H1 (cell line): ENCODE measurements at regions not wholly inside any gene's neighbourhood (a gene's known extent, or its start where the extent isn't known, plus 50 kb on each side); places are given as distances from the start of the nearest gene placed in this dataset.
A peak's percentile ranks its signal among the peaks of the same experiment; 100 is the strongest.

Experiments
- CTCF ChIA-PET: fragments of 300-600 bp; sonication (Branson Sonifier 250); formaldehyde crosslinking; loops from one replicate; lab custom pipeline; 2021; ENCODE audit not compliant: partially characterized antibody; lab: Charles Lee
- POLR2A ChIA-PET: fragments of 300-600 bp; sonication (Branson Sonifier 250); formaldehyde crosslinking; loops from one replicate; lab custom pipeline; 2021; ENCODE audit warnings: inconsistent platforms; ENCODE audit not compliant: partially characterized antibody; lab: Charles Lee
- DNase-seq, 2 experiments: peaks; one replicate each; pipeline versions ENCODE4 v3.0.0 to v3.0.0-alpha.2; 2010 to 2022; ENCODE audit warnings: low spot score in 2 of 2, low read depth in 1 of 2, mixed read lengths in 1 of 2
- FAIRE-seq: peaks from 2 replicates; lab custom pipeline; 2011; peaks lifted over from hg19 to GRCh38; lab: Jason Lieb, UNC
- H2AFZ ChIP-seq: 2 replicates; pipeline ENCODE4 v1.8.1; 2012; ENCODE audit warnings: low read length, inconsistent platforms
- H2AK5ac ChIP-seq: 2 replicates; pipeline ENCODE4 v1.6.1; 2013; ENCODE audit warnings: low read depth, low read length
- H2BK120ac ChIP-seq: replicated peaks from 2 replicates; pipeline ENCODE3; 2013; ENCODE audit warnings: low read depth, low read length, inconsistent platforms
- H2BK12ac ChIP-seq: 2 replicates; pipeline ENCODE4 v1.6.1; 2013; ENCODE audit warnings: low read depth, low read length
- H2BK15ac ChIP-seq: 2 replicates; pipeline ENCODE4 v1.6.1; 2013; ENCODE audit warnings: low read length
- H2BK20ac ChIP-seq: 2 replicates; pipeline ENCODE4 v1.6.1; 2013; ENCODE audit warnings: low read length
- H2BK5ac ChIP-seq: 2 replicates; pipeline ENCODE4 v1.6.1; 2013; ENCODE audit warnings: low read depth, low read length
- H3K14ac ChIP-seq: 2 replicates; pipeline ENCODE4 v1.6.1; 2013; ENCODE audit warnings: inconsistent platforms; ENCODE audit not compliant: insufficient read length
- H3K18ac ChIP-seq: 2 replicates; pipeline ENCODE4 v1.6.1; 2013; ENCODE audit warnings: low read length; ENCODE audit errors: extremely low read depth
- H3K23ac ChIP-seq: 2 replicates; pipeline ENCODE4 v1.6.1; 2013; ENCODE audit warnings: inconsistent platforms; ENCODE audit not compliant: insufficient read length
- H3K23me2 ChIP-seq: 2 replicates; pipeline ENCODE4 v1.6.1; 2013; ENCODE audit warnings: low read depth, low read length
- H3K27ac ChIP-seq: 2 replicates; pipeline ENCODE4 v1.6.1; 2011; ENCODE audit warnings: low read depth, low read length, inconsistent platforms
- H3K27me3 ChIP-seq, 4 experiments: replicated peaks in 1 of 4; 1 replicate in 1 of 4; 2 replicates in 3 of 4; pipeline versions ENCODE4 v1.6.1 to v1.8.1; 2011 to 2013; ENCODE audit warnings: low read length in 3 of 4, mild to moderate bottlenecking in 3 of 4, inconsistent platforms in 2 of 4, mixed read lengths in 2 of 4, moderate library complexity in 1 of 4; ENCODE audit not compliant: control insufficient read depth in 3 of 4, insufficient read depth in 3 of 4; ENCODE audit errors: extremely low read depth in 1 of 4
- H3K36me3 ChIP-seq, 4 experiments: 2 replicates each; pipeline versions ENCODE4 v1.6.1 to v1.8.1; 2011 to 2013; ENCODE audit warnings: mild to moderate bottlenecking in 4 of 4, low read length in 3 of 4, moderate library complexity in 2 of 4, control low read depth in 1 of 4, inconsistent platforms in 1 of 4; ENCODE audit not compliant: insufficient read depth in 4 of 4, control insufficient read depth in 2 of 4
- H3K4ac ChIP-seq: replicated peaks from 2 replicates; pipeline ENCODE3; 2013; ENCODE audit warnings: low read length, low read depth, mixed read lengths, inconsistent platforms; ENCODE audit not compliant: insufficient read length
- H3K4me1 ChIP-seq, 4 experiments: replicated peaks in 1 of 4; 1 replicate in 1 of 4; 2 replicates in 3 of 4; pipeline versions ENCODE4 v1.6.1 to v1.8.1; 2011 to 2013; ENCODE audit warnings: low read length in 3 of 4, inconsistent platforms in 2 of 4, mixed read lengths in 1 of 4; ENCODE audit not compliant: insufficient read depth in 4 of 4, control insufficient read depth in 3 of 4
- H3K4me2 ChIP-seq, 2 experiments: 2 replicates each; pipeline versions ENCODE4 v1.6.1 to v1.8.1; 2011 to 2013; ENCODE audit warnings: low read depth in 2 of 2, low read length in 2 of 2, control low read depth in 1 of 2, inconsistent platforms in 1 of 2, mild to moderate bottlenecking in 1 of 2; ENCODE audit not compliant: insufficient read depth in 1 of 2
- H3K4me3 ChIP-seq, 4 experiments: fragments of 200-600, 300-600 bp in 1 of 4; sonication (generic), shearing (Covaris generic), sonication (Bioruptor Twin) in 1 of 4; 2 replicates each; pipeline versions ENCODE4 v1.5.1 to v1.8.1; 2011 to 2016; ENCODE audit warnings: low read length in 4 of 4, low read depth in 3 of 4, control low read depth in 2 of 4, inconsistent platforms in 2 of 4, mild to moderate bottlenecking in 2 of 4, mixed read lengths in 1 of 4, moderate library complexity in 1 of 4; ENCODE audit not compliant: insufficient read depth in 2 of 4; ENCODE audit errors: extremely low read depth in 1 of 4
- H3K56ac ChIP-seq: replicated peaks from 2 replicates; pipeline ENCODE3; 2013; ENCODE audit warnings: low read depth, mild to moderate bottlenecking, mixed read lengths, low read length, inconsistent platforms; ENCODE audit not compliant: insufficient read length
- H3K79me1 ChIP-seq: 2 replicates; pipeline ENCODE4 v1.6.1; 2013; ENCODE audit warnings: low read depth, low read length, control low read depth
- H3K79me2 ChIP-seq, 2 experiments: 2 replicates each; pipeline versions ENCODE4 v1.6.1 to v1.8.1; 2012 to 2013; ENCODE audit warnings: low read length in 2 of 2, mild to moderate bottlenecking in 2 of 2, inconsistent platforms in 1 of 2; ENCODE audit not compliant: insufficient read depth in 2 of 2, control insufficient read depth in 1 of 2
- H3K9ac ChIP-seq, 4 experiments: replicated peaks in 1 of 4; 1 replicate in 1 of 4; 2 replicates in 3 of 4; pipeline versions ENCODE4 v1.6.1 to v1.8.1; 2011 to 2013; ENCODE audit warnings: low read depth in 3 of 4, low read length in 3 of 4, control low read depth in 2 of 4, mild to moderate bottlenecking in 2 of 4, moderate library complexity in 2 of 4, inconsistent platforms in 1 of 4; ENCODE audit errors: extremely low read depth in 1 of 4
- H3K9me3 ChIP-seq, 2 experiments: 2 replicates each; pipeline versions ENCODE4 v1.6.1 to v1.8.1; 2012 to 2013; ENCODE audit warnings: mild to moderate bottlenecking in 2 of 2, moderate library complexity in 2 of 2, control low read depth in 1 of 2, inconsistent platforms in 1 of 2, low read depth in 1 of 2, low read length in 1 of 2, mixed read lengths in 1 of 2; ENCODE audit not compliant: insufficient read depth in 2 of 2
- H4K20me1 ChIP-seq, 2 experiments: replicated peaks in 1 of 2; 2 replicates each; pipeline versions ENCODE3 to v1.8.1; 2011 to 2013; ENCODE audit warnings: inconsistent platforms in 2 of 2, low read length in 2 of 2, mild to moderate bottlenecking in 1 of 2; ENCODE audit not compliant: insufficient read depth in 2 of 2, control insufficient read depth in 1 of 2
- H4K5ac ChIP-seq: 2 replicates; pipeline ENCODE4 v1.6.1; 2013; ENCODE audit warnings: low read length, low read depth, mixed read lengths, inconsistent platforms; ENCODE audit not compliant: insufficient read length
- H4K8ac ChIP-seq: 2 replicates; pipeline ENCODE4 v1.8.0; 2013; ENCODE audit warnings: mild to moderate bottlenecking, moderate library complexity, low read length, inconsistent platforms; ENCODE audit not compliant: insufficient read depth; ENCODE audit errors: extremely low read depth
- H4K91ac ChIP-seq: replicated peaks from 2 replicates; pipeline ENCODE3; 2013; ENCODE audit warnings: low read length, mixed read lengths, inconsistent platforms; ENCODE audit not compliant: insufficient read length
- CREB1 ChIP-seq: IDR thresholded peaks from 2 replicates; pipeline ENCODE4 v1.6.1; 2012; ENCODE audit warnings: inconsistent platforms
- KDM1A ChIP-seq: fragments of 200-600, 300-600 bp; sonication (generic); IDR thresholded peaks from 2 replicates; pipeline ENCODE4 v1.7.1; 2016; ENCODE audit warnings: mild to moderate bottlenecking, low read length, borderline replicate concordance
- WGBS, 2 experiments: shearing (Covaris generic) in 1 of 2; methylation state at CpG; one replicate each; pipeline versions ENCODE4 v1.1.6 to v1.1.7; 2013 to 2015; ENCODE audit warnings: low lambda C conversion rate in 2 of 2, mixed read lengths in 2 of 2, inconsistent platforms in 1 of 2, low coverage in 1 of 2, missing lambda C conversion rate in 1 of 2; ENCODE audit not compliant: insufficient replicate concordance in 2 of 2, insufficient coverage in 1 of 2, insufficient read length in 1 of 2; ENCODE audit errors: extremely low coverage in 1 of 2, missing lambda C conversion rate in 1 of 2; 5-methylcytosine and 5-hydroxymethylcytosine counted together

- Histone ChIP-seq H2BK15ac (no peak overlapping the region), H2BK120ac (no peak overlapping the region), H2BK20ac (no peak overlapping the region), H3K9me3 (no peaks in the 10 kb centered on the region), H3K23ac (no peak overlapping the region), H4K5ac (no peak overlapping the region), H3K14ac (no peak overlapping the region), H3K4me1 (peaks cover 0 to 7% (median 2%) of the 10 kb centered on the region in 4 experiments; a peak in 3 of 7 replicates), H3K79me2 (no peaks in the 10 kb centered on the region), H3K79me1 (no peaks in the 10 kb centered on the region), H3K18ac (no peak overlapping the region), H3K27me3 (no peaks in the 10 kb centered on the region), H3K4me3 (no peak overlapping the region), H4K91ac (no peak overlapping the region), H4K20me1 (no peaks in the 10 kb centered on the region), H2BK5ac (no peak overlapping the region), H3K4me2 (no peak overlapping the region), H3K23me2 (no peaks in the 10 kb centered on the region), H2AFZ (no peak overlapping the region), H2BK12ac (no peak overlapping the region), H3K56ac (no peak overlapping the region), H3K9ac (no peak overlapping the region), H3K4ac (no peak overlapping the region), H4K8ac (no peak overlapping the region), H2AK5ac (no peak overlapping the region), H3K36me3 (no peaks in the 10 kb centered on the region), H3K27ac (no peak overlapping the region)
- POLR2A ChIA-PET: no interaction called here
- 93% methylated on average over 9 of the region's 9 CpGs; no CpG with 5 or more reads in 1 of the 2 experiments for whole genome bisulfite sequencing, 2 experiments
- no peak for DNase-seq
- TF ChIP-seq CREB1: no peak
- peak; percentile 78; the same call in 1 of the 2 replicates for TF ChIP-seq KDM1A
- no peak for FAIRE-seq
- CTCF ChIA-PET: no interaction called here
Observed at GRCh38 chr20:48246061-48246790, 460.9 kb upstream of the SULF2 start.
